K562 (cell line): ENCODE measurements at regions not wholly inside any gene's neighbourhood (a gene's known extent, or its start where the extent isn't known, plus 50 kb on each side); places are given as distances from the start of the nearest gene placed in this dataset.

Experiments
- ATAC-seq: fragments of 200-7000 bp; cut with Tn5 transposase; 3 replicates; pipeline ENCODE4 v1.9.1; 2020; ENCODE audit warnings: moderate library complexity
- BruUV-seq: library from RNA; stranded (reverse); fragments of 400-500 nt; replicated peaks from 2 replicates; lab custom pipeline; 2021; lab: Mats Ljungman, UMichigan
- CTCF ChIA-PET: fragments of 300-600 bp; formaldehyde crosslinking; extraction: SDS; loops from one replicate; lab custom pipeline; 2021; ENCODE audit warnings: low intra/inter-chr PET ratio; lab: Yijun Ruan, JAX
- POLR2A ChIA-PET: fragments of 300-600, 350-650 bp; sonication (Branson Sonifier 250); formaldehyde crosslinking; extraction: SDS; loops from one replicate; lab custom pipeline; 2021; ENCODE audit warnings: antibody characterized with exemption, inconsistent platforms; lab: Yijun Ruan, JAX
- DNase-seq, 4 experiments: peaks; one replicate each; pipeline versions ENCODE4 v3.0.0 to v3.0.0-alpha.2; 2011 to 2018; ENCODE audit warnings: low spot score in 3 of 4, mixed read lengths in 3 of 4; ENCODE audit errors: extremely low read depth in 1 of 4
- FAIRE-seq: peaks from 2 replicates; lab custom pipeline; 2011; peaks lifted over from hg19 to GRCh38; lab: Jason Lieb, UNC
- H2AFZ ChIP-seq: 2 replicates; pipeline ENCODE4 v1.6.0; 2011; ENCODE audit warnings: low read depth, low read length, control low read depth, inconsistent platforms
- H3K27ac ChIP-seq: fragments of 200-600 bp; 3 replicates; pipeline ENCODE4 v1.8.0; 2011; ENCODE audit warnings: low read depth, mild to moderate bottlenecking, control low read depth, inconsistent platforms, low read length, moderate library complexity, mixed read lengths; ENCODE audit errors: extremely low read depth
- H3K27me3 ChIP-seq, 2 experiments: fragments of 300-600 bp in 1 of 2; 2 replicates in 1 of 2; 3 replicates in 1 of 2; pipeline versions ENCODE4 v1.6.0 to v1.8.0; 2011; ENCODE audit warnings: inconsistent platforms in 2 of 2, low read length in 2 of 2, mild to moderate bottlenecking in 1 of 2, mixed read lengths in 1 of 2, moderate library complexity in 1 of 2; ENCODE audit not compliant: control insufficient read depth in 2 of 2, insufficient read depth in 2 of 2
- H3K36me3 ChIP-seq: fragments of 300-600 bp; 3 replicates; pipeline ENCODE4 v1.8.0; 2011; ENCODE audit warnings: mild to moderate bottlenecking, low read length, inconsistent platforms; ENCODE audit not compliant: control insufficient read depth, insufficient read depth
- H3K4me1 ChIP-seq, 2 experiments: fragments of 200-600 bp in 1 of 2; replicated peaks in 1 of 2; 2 replicates in 1 of 2; 3 replicates in 1 of 2; pipeline versions ENCODE4 v1.5.1 to v1.8.0; 2011; ENCODE audit warnings: inconsistent platforms in 2 of 2, low read length in 2 of 2, mild to moderate bottlenecking in 1 of 2, mixed read lengths in 1 of 2, moderate library complexity in 1 of 2; ENCODE audit not compliant: control insufficient read depth in 2 of 2, insufficient read depth in 2 of 2
- H3K4me2 ChIP-seq: 2 replicates; pipeline ENCODE4 v1.6.1; 2011; ENCODE audit warnings: low read length, control low read depth, inconsistent platforms, mixed read lengths; ENCODE audit not compliant: insufficient read depth
- H3K4me3 ChIP-seq: fragments of 200-600 bp; sonication (generic), shearing (Covaris generic); 2 replicates; pipeline ENCODE4 v1.5.1; 2016; ENCODE audit warnings: control low read depth, inconsistent platforms
- H3K79me2 ChIP-seq: fragments of 200-600 bp; 3 replicates; pipeline ENCODE4 v1.8.0; 2011; ENCODE audit warnings: low read length, inconsistent platforms; ENCODE audit not compliant: control insufficient read depth, insufficient read depth
- H3K9ac ChIP-seq, 2 experiments: 2 replicates each; pipeline versions ENCODE4 v1.6.0 to v1.6.1; 2011; ENCODE audit warnings: low read depth in 2 of 2, low read length in 2 of 2, control low read depth in 1 of 2, inconsistent platforms in 1 of 2, mild to moderate bottlenecking in 1 of 2, mixed read lengths in 1 of 2; ENCODE audit not compliant: insufficient read depth in 1 of 2
- H3K9me1 ChIP-seq: one replicate; pipeline ENCODE4 v1.6.0; 2011; ENCODE audit warnings: inconsistent platforms, mild to moderate bottlenecking, low read length, moderate library complexity; ENCODE audit not compliant: control insufficient read depth, insufficient read depth
- H3K9me3 ChIP-seq: replicated peaks from 2 replicates; pipeline ENCODE4 v1.5.1; 2011; ENCODE audit warnings: low read depth, low read length, inconsistent platforms; ENCODE audit not compliant: control insufficient read depth, insufficient read depth
- H4K20me1 ChIP-seq: replicated peaks from 2 replicates; pipeline ENCODE4 v1.6.1; 2011; ENCODE audit warnings: low read length, inconsistent platforms, mixed read lengths; ENCODE audit not compliant: control insufficient read depth, insufficient read depth
- ESRRB ChIP-seq: fragments of 250-450 bp; sonication (Bioruptor Pico); IDR thresholded peaks from 2 replicates; pipeline ENCODE4 v1.5.0; 2020; ENCODE audit warnings: mild to moderate bottlenecking, moderate library complexity, borderline replicate concordance
- FOSL1 ChIP-seq: fragments of 200-800 bp; sonication (Bioruptor generic); conservative IDR thresholded peaks from 2 replicates; pipeline ENCODE4 v1.6.1; 2016; ENCODE audit warnings: missing genetic modification characterization, missing compliant biosample characterization
- FOXP4 ChIP-seq: sonication (generic); formaldehyde crosslinking; IDR thresholded peaks from 2 replicates; pipeline ENCODE4 v1.8.0; 2022; ENCODE audit warnings: mild to moderate bottlenecking, missing genetic modification reagents, borderline replicate concordance
- KAT2B ChIP-seq: IDR thresholded peaks from one replicate; pipeline ENCODE4 v1.6.1; 2012; ENCODE audit warnings: low read depth, mild to moderate bottlenecking, control low read depth, inconsistent platforms, low read length, moderate library complexity
- PML ChIP-seq: IDR thresholded peaks from 2 replicates; pipeline ENCODE4 v1.6.1; 2012; ENCODE audit warnings: low read length, inconsistent platforms
- SAP30 ChIP-seq: fragments of 200-600 bp; sonication (generic); IDR thresholded peaks from 2 replicates; pipeline ENCODE4 v1.6.1; 2012; ENCODE audit warnings: borderline replicate concordance, low read depth, mild to moderate bottlenecking, moderate library complexity, low read length, control low read depth, inconsistent platforms; ENCODE audit not compliant: insufficient read depth, poor library complexity, severe bottlenecking
- SMARCE1 ChIP-seq: fragments of 450-650 bp; IDR thresholded peaks from 2 replicates; pipeline ENCODE4 v1.7.1; 2016; ENCODE audit warnings: mild to moderate bottlenecking
- ZBTB26 ChIP-seq: fragments of 450-650 bp; formaldehyde crosslinking; IDR thresholded peaks from 2 replicates; pipeline ENCODE4 v1.4.0; 2022; ENCODE audit warnings: missing genetic modification characterization
- ZKSCAN8 ChIP-seq: fragments of 200-800 bp; sonication (Bioruptor generic); IDR thresholded peaks from 2 replicates; pipeline ENCODE4 v1.6.1; 2016; ENCODE audit warnings: missing genetic modification characterization, missing compliant biosample characterization
- ZNF12 ChIP-seq: sonication (generic); formaldehyde crosslinking; IDR thresholded peaks from 2 replicates; pipeline ENCODE4 v1.4.0; 2020; ENCODE audit warnings: mild to moderate bottlenecking, missing genetic modification reagents
- ZNF347 ChIP-seq: fragments of 450-650 bp; formaldehyde crosslinking; IDR thresholded peaks from 2 replicates; pipeline ENCODE4 v1.4.0; 2020; ENCODE audit warnings: low read depth, mild to moderate bottlenecking, moderate library complexity
- ZNF77 ChIP-seq: fragments of 250-450 bp; sonication (Bioruptor Pico); IDR thresholded peaks from 2 replicates; pipeline ENCODE4 v1.5.0; 2020
- WGBS: fragments of 100-300 bp; shearing (Covaris generic); methylation state at CpG from one replicate; pipeline ENCODE4 v1.1.6; 2016; ENCODE audit warnings: low coverage, mixed read lengths; ENCODE audit not compliant: insufficient coverage; ENCODE audit errors: missing lambda C conversion rate; 5-methylcytosine and 5-hydroxymethylcytosine counted together
- in situ Hi-C: fragments of 300-500 bp; cut with MboI; formaldehyde crosslinking; loops from 4 replicates; pipeline ENCODE4 v1.15.0; 2018; ENCODE audit warnings: inconsistent platforms, mixed read lengths
- intact Hi-C: fragments of 100-400 bp; cut with micrococcal nuclease; formaldehyde crosslinking; loops from 2 replicates; pipeline ENCODE4 v1.14.2; 2022
- TF ChIP-seq, protein P1 (sequence below), 2 experiments: fragments of 450-650 bp; IDR thresholded peaks; 2 replicates each; pipeline ENCODE4 v1.6.1; 2018; ENCODE audit warnings: mild to moderate bottlenecking in 2 of 2, low read depth in 1 of 2; ENCODE audit not compliant: partially characterized antibody in 2 of 2

GRCh38 chr12:32024884-32025592 lies 65.8 kb downstream of the RESF1 start (continued):
- TF ChIP-seq SMARCE1 (0 out of 2 replicates have a peak, but pooled peaks have one; percentile 27), KAT2B (no peak), ZKSCAN8 (CRISPR knock-in tag) (no peak), FOSL1 (tag) (peak; percentile 24; the same call in 1 of the 2 replicates)
- TF ChIP-seq, protein P1, sequence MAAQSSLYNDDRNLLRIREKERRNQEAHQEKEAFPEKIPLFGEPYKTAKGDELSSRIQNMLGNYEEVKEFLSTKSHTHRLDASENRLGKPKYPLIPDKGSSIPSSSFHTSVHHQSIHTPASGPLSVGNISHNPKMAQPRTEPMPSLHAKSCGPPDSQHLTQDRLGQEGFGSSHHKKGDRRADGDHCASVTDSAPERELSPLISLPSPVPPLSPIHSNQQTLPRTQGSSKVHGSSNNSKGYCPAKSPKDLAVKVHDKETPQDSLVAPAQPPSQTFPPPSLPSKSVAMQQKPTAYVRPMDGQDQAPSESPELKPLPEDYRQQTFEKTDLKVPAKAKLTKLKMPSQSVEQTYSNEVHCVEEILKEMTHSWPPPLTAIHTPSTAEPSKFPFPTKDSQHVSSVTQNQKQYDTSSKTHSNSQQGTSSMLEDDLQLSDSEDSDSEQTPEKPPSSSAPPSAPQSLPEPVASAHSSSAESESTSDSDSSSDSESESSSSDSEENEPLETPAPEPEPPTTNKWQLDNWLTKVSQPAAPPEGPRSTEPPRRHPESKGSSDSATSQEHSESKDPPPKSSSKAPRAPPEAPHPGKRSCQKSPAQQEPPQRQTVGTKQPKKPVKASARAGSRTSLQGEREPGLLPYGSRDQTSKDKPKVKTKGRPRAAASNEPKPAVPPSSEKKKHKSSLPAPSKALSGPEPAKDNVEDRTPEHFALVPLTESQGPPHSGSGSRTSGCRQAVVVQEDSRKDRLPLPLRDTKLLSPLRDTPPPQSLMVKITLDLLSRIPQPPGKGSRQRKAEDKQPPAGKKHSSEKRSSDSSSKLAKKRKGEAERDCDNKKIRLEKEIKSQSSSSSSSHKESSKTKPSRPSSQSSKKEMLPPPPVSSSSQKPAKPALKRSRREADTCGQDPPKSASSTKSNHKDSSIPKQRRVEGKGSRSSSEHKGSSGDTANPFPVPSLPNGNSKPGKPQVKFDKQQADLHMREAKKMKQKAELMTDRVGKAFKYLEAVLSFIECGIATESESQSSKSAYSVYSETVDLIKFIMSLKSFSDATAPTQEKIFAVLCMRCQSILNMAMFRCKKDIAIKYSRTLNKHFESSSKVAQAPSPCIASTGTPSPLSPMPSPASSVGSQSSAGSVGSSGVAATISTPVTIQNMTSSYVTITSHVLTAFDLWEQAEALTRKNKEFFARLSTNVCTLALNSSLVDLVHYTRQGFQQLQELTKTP (IDR thresholded peaks at IDR 0.05; ENCODE audit: low read depth in 1 of 2, partially characterized antibody in 2 of 2) = peak in 1 of 2 experiments; percentile 21

GRCh38 chr12:32025906-32026305 lies 66.7 kb downstream of the RESF1 start:
- in situ Hi-C loops (no loop called here), intact Hi-C loops (no loop called here)
- H3K4me3 ChIP-seq = no peak overlapping the region
- H3K4me1 ChIP-seq = peaks cover 12 to 25% of the 10 kb centered on the region in 2 experiments
- H3K9ac ChIP-seq = no peak overlapping the region
- H3K4me2 ChIP-seq = no peak overlapping the region
- no peaks in the 10 kb centered on the region; the same call in 1 of the 2 replicates for H3K9me3 ChIP-seq
- H3K27me3 ChIP-seq = no peaks in the 10 kb centered on the region
- ChIA-PET POLR2A (no interaction called here), CTCF (interaction anchor here (0.5 kb wide), 1 partner anchor 140 kb away, joined by 5 read pairs; no protein-coding TSS in a partner anchor)
- WGBS = 78% methylated on average over 8 of the region's 8 CpGs
- no peaks in the 10 kb centered on the region; the same call in 2 of the 3 replicates for H3K36me3 ChIP-seq
- DNase-seq (no peak), FAIRE-seq (no peak), ATAC-seq (no peak)
- H2AFZ ChIP-seq = no peak overlapping the region
- BruUV-seq = no TSS peak
- no peaks in the 10 kb centered on the region for H4K20me1 ChIP-seq
- H3K27ac ChIP-seq = no peak overlapping the region
- no peaks in the 10 kb centered on the region for H3K79me2 ChIP-seq
- no peaks in the 10 kb centered on the region for H3K9me1 ChIP-seq
- TF ChIP-seq ZNF12 (no peak), FOXP4 (CRISPR knock-in tag) (no peak), ESRRB (no peak), ZNF77 (CRISPR knock-in tag) (no peak), ZNF347 (CRISPR knock-in tag) (no peak), SAP30 (no peak), PML (no peak), ZBTB26 (no peak)
